ENCODE measurements at regions not wholly inside any gene's neighbourhood (a gene's known extent, or its start where the extent isn't known, plus 50 kb on each side); places are given as distances from the start of the nearest gene placed in this dataset.

GRCh38 chr10:43712821-43713584 is 64.3 kb upstream of the ZNF32 start:
- H3K4ac ChIP-seq (replicated peaks; ENCODE audit: insufficient read length, low read depth, low read length), result no peak overlapping the region
- no peak overlapping the region for H3K4me3 ChIP-seq (ENCODE audit: extremely low read depth in 1 of 4, insufficient read depth in 2 of 4, low read depth in 3 of 4, low read length in 4 of 4)
- DNase-seq (ENCODE audit: low read depth in 1 of 2, low spot score in 2 of 2), result no peak
- 90% methylated on average over 10 of the region's 10 CpGs; no CpG with 5 or more reads in 1 of the 2 experiments for WGBS, 2 experiments (ENCODE audit: extremely low coverage in 1 of 2, insufficient coverage in 1 of 2, insufficient read length in 1 of 2, insufficient replicate concordance in 2 of 2, low coverage in 1 of 2, low lambda C conversion rate in 2 of 2, missing lambda C conversion rate in 1 of 2)
- H2BK15ac ChIP-seq (ENCODE audit: low read length), result no peak overlapping the region
- H2BK12ac ChIP-seq (ENCODE audit: low read depth, low read length), result no peak overlapping the region
- no peak overlapping the region for H3K9ac ChIP-seq (replicated peaks in 1 of 4; ENCODE audit: extremely low read depth in 1 of 4, low read depth in 3 of 4, low read length in 3 of 4)
- H2BK120ac ChIP-seq (replicated peaks; ENCODE audit: low read depth, low read length), result no peak overlapping the region
- no peak overlapping the region for H2BK5ac ChIP-seq (ENCODE audit: low read depth, low read length)
- H3K79me1 ChIP-seq (ENCODE audit: low read depth, low read length), result no peaks in the 10 kb centered on the region
- TF ChIP-seq JUN (IDR thresholded peaks at IDR 0.05; ENCODE audit: low read depth, low read length), result no peak
- no peak for TF ChIP-seq CREB1 (IDR thresholded peaks at IDR 0.05)
- FAIRE-seq, result no peak
- no peak overlapping the region for H4K91ac ChIP-seq (replicated peaks; ENCODE audit: insufficient read length, low read length)
- H3K4me2 ChIP-seq (ENCODE audit: insufficient read depth in 1 of 2, low read depth in 2 of 2, low read length in 2 of 2), result no peak overlapping the region
- H2BK20ac ChIP-seq (ENCODE audit: low read length), result no peak overlapping the region
- H4K20me1 ChIP-seq (replicated peaks in 1 of 2; ENCODE audit: control insufficient read depth in 1 of 2, insufficient read depth in 2 of 2, low read length in 2 of 2), result no peaks in the 10 kb centered on the region
- no peaks in the 10 kb centered on the region for H3K27me3 ChIP-seq (replicated peaks in 1 of 4; ENCODE audit: control insufficient read depth in 3 of 4, extremely low read depth in 1 of 4, insufficient read depth in 3 of 4, low read length in 3 of 4)
- no peak overlapping the region for H4K5ac ChIP-seq (ENCODE audit: insufficient read length, low read depth, low read length)
- H3K79me2 ChIP-seq (ENCODE audit: control insufficient read depth in 1 of 2, insufficient read depth in 2 of 2, low read length in 2 of 2), result no peaks in the 10 kb centered on the region
- H3K18ac ChIP-seq (ENCODE audit: extremely low read depth, low read length), result no peak overlapping the region
- ChIA-PET CTCF (ENCODE audit: partially characterized antibody) (interaction anchor here (0.8 to 1.5 kb wide), 3 partner anchors 10 to 27 kb away, joined by 3 to 6 read pairs (median 4); no protein-coding TSS in a partner anchor), POLR2A (ENCODE audit: partially characterized antibody) (no interaction called here)
- H3K27ac ChIP-seq (ENCODE audit: low read depth, low read length), result no peak overlapping the region
- no peak overlapping the region for H2AFZ ChIP-seq (ENCODE audit: low read length)
- H3K36me3 ChIP-seq (ENCODE audit: control insufficient read depth in 2 of 4, insufficient read depth in 4 of 4, low read length in 3 of 4), result no peaks in the 10 kb centered on the region
- no peak overlapping the region for H3K14ac ChIP-seq (ENCODE audit: insufficient read length)
- no peaks in the 10 kb centered on the region for H3K4me1 ChIP-seq (replicated peaks in 1 of 4; ENCODE audit: control insufficient read depth in 3 of 4, insufficient read depth in 4 of 4, low read length in 3 of 4)
- H4K8ac ChIP-seq (ENCODE audit: extremely low read depth, insufficient read depth, low read length), result no peak overlapping the region
- H3K56ac ChIP-seq (replicated peaks; ENCODE audit: insufficient read length, low read depth, low read length), result no peak overlapping the region
- H3K9me3 ChIP-seq (ENCODE audit: insufficient read depth in 2 of 2, low read depth in 1 of 2, low read length in 1 of 2), result peaks cover 7 to 15% of the 10 kb centered on the region in 2 experiments
- H3K23me2 ChIP-seq (ENCODE audit: low read depth, low read length), result no peaks in the 10 kb centered on the region
- no peak overlapping the region for H2AK5ac ChIP-seq (ENCODE audit: low read depth, low read length)
- no peak overlapping the region for H3K23ac ChIP-seq (ENCODE audit: insufficient read length)

Measured in H1 (cell line).